ENCODE measurements at regions not wholly inside any gene's neighbourhood (a gene's known extent, or its start where the extent isn't known, plus 50 kb on each side); places are given as distances from the start of the nearest gene placed in this dataset.

DNA sequence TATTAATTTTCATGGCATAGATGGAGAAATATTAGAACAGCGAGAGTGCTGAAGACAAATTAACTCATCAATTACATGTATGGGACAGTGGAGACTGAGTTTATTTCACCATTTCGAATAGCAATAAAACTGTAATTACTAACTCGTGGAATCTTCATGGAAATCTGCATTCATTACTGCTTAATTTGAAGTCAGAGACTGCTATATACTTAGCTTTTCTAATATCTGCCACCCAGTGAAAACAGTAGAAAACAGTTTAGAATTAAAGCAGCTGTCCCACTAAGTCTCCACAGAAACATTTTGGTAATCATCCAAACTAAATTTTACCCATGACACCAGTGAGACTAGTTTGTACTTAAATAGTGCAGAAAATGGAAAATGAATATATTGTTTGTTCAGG is 56.8 kb downstream of the IZUMO3 start:
- DNase-seq (no peak), ATAC-seq (no peak)
- CTCF ChIA-PET = no interaction called here
- intact Hi-C loops (cut with micrococcal nuclease) = no loop called here
- Mint-ChIP-seq H3K9me3 (peaks cover 10% of the 10 kb centered on the region), H3K27me3 (no peaks in the 10 kb centered on the region), H3K4me1 (ENCODE audit: low read depth) (no peaks in the 10 kb centered on the region), H3K4me3 (no peak overlapping the region), H3K27ac (no peak overlapping the region), H3K36me3 (ENCODE audit: low read depth) (no peaks in the 10 kb centered on the region)
- POLR2A ChIA-PET = no interaction called here
- TF ChIP-seq CTCF (IDR thresholded peaks at IDR 0.05) = no peak

DNA sequence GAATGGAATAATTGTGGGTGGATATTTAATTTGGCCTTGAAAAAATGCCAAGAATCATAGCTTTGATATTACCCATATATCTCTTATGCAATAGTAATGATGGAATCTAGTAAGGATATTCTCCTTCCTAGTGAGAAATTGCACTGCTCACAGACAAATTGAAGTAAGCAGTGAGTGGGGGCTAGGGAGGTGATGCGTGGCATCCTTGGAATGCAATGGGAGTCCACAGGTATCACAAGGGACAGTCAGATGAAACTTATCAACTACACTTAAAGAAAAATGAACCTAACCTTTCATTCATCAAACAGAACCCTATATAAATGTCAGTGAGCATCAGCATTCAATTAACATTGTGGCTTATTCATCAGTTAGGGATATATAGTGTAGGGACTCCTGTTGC is 57.8 kb downstream of the IZUMO3 start:
- Mint-ChIP-seq H3K27ac (no peak overlapping the region), H3K9me3 (peaks cover 7% of the 10 kb centered on the region), H3K36me3 (ENCODE audit: low read depth) (no peaks in the 10 kb centered on the region), H3K27me3 (no peaks in the 10 kb centered on the region), H3K4me3 (no peak overlapping the region), H3K4me1 (ENCODE audit: low read depth) (no peaks in the 10 kb centered on the region)
- POLR2A ChIA-PET = no interaction called here
- DNase-seq = no peak
- TF ChIP-seq CTCF (IDR thresholded peaks at IDR 0.05) = no peak
- CTCF ChIA-PET = no interaction called here
- ATAC-seq = no peak
- intact Hi-C loops (cut with micrococcal nuclease) = no loop called here

- Mint-ChIP-seq H3K27ac (no peak overlapping the region), H3K9me3 (peaks cover 7% of the 10 kb centered on the region), H3K4me1 (ENCODE audit: low read depth) (no peaks in the 10 kb centered on the region), H3K36me3 (ENCODE audit: low read depth) (no peaks in the 10 kb centered on the region), H3K4me3 (no peak overlapping the region), H3K27me3 (no peaks in the 10 kb centered on the region)
- ChIA-PET POLR2A (no interaction called here), CTCF (no interaction called here)
- intact Hi-C loops (cut with micrococcal nuclease) = no loop called here
- DNase-seq = no peak
- no peak for TF ChIP-seq CTCF (IDR thresholded peaks at IDR 0.05)
- ATAC-seq = no peak
Observed at GRCh38 chr9:24487250-24487861, 58.3 kb downstream of the IZUMO3 start.

DNA sequence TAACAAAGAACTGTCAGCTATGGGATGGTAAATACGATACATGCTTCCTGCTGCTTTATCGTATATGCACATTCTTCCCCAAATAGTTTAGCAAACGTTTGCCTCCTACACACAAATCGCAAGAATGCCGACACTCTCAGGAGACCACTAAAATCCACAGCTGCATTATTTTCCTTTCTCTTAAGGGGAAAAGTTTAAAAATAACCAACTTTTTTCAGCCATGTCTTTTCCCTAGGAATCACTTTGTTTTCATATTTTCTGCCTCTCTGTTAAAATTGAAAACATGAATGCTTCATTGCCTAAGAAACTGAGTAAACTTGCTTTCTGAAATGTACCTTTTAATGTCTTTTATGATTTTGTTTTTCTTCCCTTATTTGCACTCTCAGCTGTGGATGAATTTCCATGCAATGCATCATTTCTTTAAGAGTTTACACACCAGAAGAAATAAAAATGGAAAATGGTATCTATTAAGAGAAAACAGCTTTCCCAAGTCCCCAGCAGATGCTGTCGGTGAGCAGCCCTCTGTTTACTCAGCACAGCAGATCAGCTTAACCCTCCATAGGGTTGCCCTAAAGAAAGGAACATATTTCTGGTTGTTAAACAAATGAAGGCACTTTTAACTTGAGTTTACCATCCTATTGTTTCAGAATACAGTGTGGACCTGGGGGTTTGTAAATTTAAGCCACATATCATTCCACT is 66.2 kb downstream of the IZUMO3 start:
- intact Hi-C loops (cut with micrococcal nuclease) = no loop called here
- POLR2A ChIA-PET = interaction anchor here (0.6 kb wide), 1 partner anchor 1679 kb away, joined by 3 read pairs; no protein-coding TSS in a partner anchor
- no peak overlapping the region for H3K4me3 Mint-ChIP-seq

More for the DNA sequence above, 66.2 kb downstream of the IZUMO3 start:
- H3K36me3 Mint-ChIP-seq (ENCODE audit: low read depth) = no peaks in the 10 kb centered on the region
- no peak for TF ChIP-seq CTCF (IDR thresholded peaks at IDR 0.05)
- no peaks in the 10 kb centered on the region for H3K27me3 Mint-ChIP-seq
- no peak overlapping the region for H3K27ac Mint-ChIP-seq
- DNase-seq = no peak
- no peaks in the 10 kb centered on the region for H3K4me1 Mint-ChIP-seq (ENCODE audit: low read depth)
- H3K9me3 Mint-ChIP-seq = peaks cover 14% of the 10 kb centered on the region
- CTCF ChIA-PET = no interaction called here
- ATAC-seq = no peak
